ENCODE measurements at regions not wholly inside any gene's neighbourhood (a gene's known extent, or its start where the extent isn't known, plus 50 kb on each side); places are given as distances from the start of the nearest gene placed in this dataset.

GRCh38 chr4:59024257-59024656 is 1914.1 kb upstream of the IGFBP7 start:
- Histone ChIP-seq H3K9me3 (ENCODE audit: control insufficient read depth, low read length) (no peaks in the 10 kb centered on the region), H3K36me3 (ENCODE audit: control insufficient read depth, insufficient read depth, low read length) (no peaks in the 10 kb centered on the region), H3K4me1 (ENCODE audit: control insufficient read depth, insufficient read depth, low read length, poor library complexity, severe bottlenecking) (no peaks in the 10 kb centered on the region), H3K27ac (ENCODE audit: low read depth, low read length, severe bottlenecking) (no peak overlapping the region), H3K4me3 (ENCODE audit: extremely low read depth, insufficient read depth, low read length, poor library complexity, severe bottlenecking) (no peak overlapping the region)

- Histone ChIP-seq H3K4me3 (ENCODE audit: extremely low read depth, insufficient read depth, low read length, poor library complexity, severe bottlenecking) (no peak overlapping the region), H3K4me1 (ENCODE audit: control insufficient read depth, insufficient read depth, low read length, poor library complexity, severe bottlenecking) (no peaks in the 10 kb centered on the region), H3K27ac (ENCODE audit: low read depth, low read length, severe bottlenecking) (no peak overlapping the region), H3K36me3 (ENCODE audit: control insufficient read depth, insufficient read depth, low read length) (no peaks in the 10 kb centered on the region), H3K9me3 (ENCODE audit: control insufficient read depth, low read length) (no peaks in the 10 kb centered on the region)
- 67% methylated on average over 1 of the region's 1 CpG; no CpG with 5 or more reads in 1 of the 2 experiments for WGBS, 2 experiments (ENCODE audit: insufficient coverage in 2 of 2)
Observed at GRCh38 chr4:59037812-59038211, 1927.6 kb upstream of the IGFBP7 start.

- Histone ChIP-seq H3K4me3 (ENCODE audit: extremely low read depth, insufficient read depth, low read length, poor library complexity, severe bottlenecking) (no peak overlapping the region), H3K9me3 (ENCODE audit: control insufficient read depth, low read length) (no peaks in the 10 kb centered on the region), H3K27ac (ENCODE audit: low read depth, low read length, severe bottlenecking) (no peak overlapping the region), H3K36me3 (ENCODE audit: control insufficient read depth, insufficient read depth, low read length) (no peaks in the 10 kb centered on the region), H3K4me1 (ENCODE audit: control insufficient read depth, insufficient read depth, low read length, poor library complexity, severe bottlenecking) (no peaks in the 10 kb centered on the region)
- 80 to 93% methylated on average over 1 to 3 of the region's 6 CpGs for WGBS, 2 experiments (ENCODE audit: insufficient coverage in 2 of 2)
Observed at GRCh38 chr4:59039046-59039445, 1928.9 kb upstream of the IGFBP7 start.

- 83 to 94% methylated on average over 2 of the region's 5 CpGs for WGBS, 2 experiments (ENCODE audit: insufficient coverage in 2 of 2)
- no peak overlapping the region for H3K27ac ChIP-seq (ENCODE audit: low read depth, low read length, severe bottlenecking)
- no peaks in the 10 kb centered on the region for H3K9me3 ChIP-seq (ENCODE audit: control insufficient read depth, low read length)
- H3K36me3 ChIP-seq (ENCODE audit: control insufficient read depth, insufficient read depth, low read length): no peaks in the 10 kb centered on the region
- H3K4me3 ChIP-seq (ENCODE audit: extremely low read depth, insufficient read depth, low read length, poor library complexity, severe bottlenecking): no peak overlapping the region
- H3K4me1 ChIP-seq (ENCODE audit: control insufficient read depth, insufficient read depth, low read length, poor library complexity, severe bottlenecking): no peaks in the 10 kb centered on the region
Observed at GRCh38 chr4:59044286-59044900, 1934.2 kb upstream of the IGFBP7 start.

- H3K9me3 ChIP-seq (ENCODE audit: control insufficient read depth, low read length): no peaks in the 10 kb centered on the region
- no peaks in the 10 kb centered on the region for H3K4me1 ChIP-seq (ENCODE audit: control insufficient read depth, insufficient read depth, low read length, poor library complexity, severe bottlenecking)
- H3K36me3 ChIP-seq (ENCODE audit: control insufficient read depth, insufficient read depth, low read length): no peaks in the 10 kb centered on the region
- no peak overlapping the region for H3K4me3 ChIP-seq (ENCODE audit: extremely low read depth, insufficient read depth, low read length, poor library complexity, severe bottlenecking)
- WGBS, 2 experiments (ENCODE audit: insufficient coverage in 2 of 2): no CpG with 5 or more reads among the region's 1 CpG
- no peak overlapping the region for H3K27ac ChIP-seq (ENCODE audit: low read depth, low read length, severe bottlenecking)
Observed at GRCh38 chr4:59054086-59054485, 1943.9 kb upstream of the IGFBP7 start.

- no peak overlapping the region for H3K4me3 ChIP-seq (ENCODE audit: extremely low read depth, insufficient read depth, low read length, poor library complexity, severe bottlenecking)
- no peaks in the 10 kb centered on the region for H3K9me3 ChIP-seq (ENCODE audit: control insufficient read depth, low read length)
- no peaks in the 10 kb centered on the region for H3K4me1 ChIP-seq (ENCODE audit: control insufficient read depth, insufficient read depth, low read length, poor library complexity, severe bottlenecking)
- no peaks in the 10 kb centered on the region for H3K36me3 ChIP-seq (ENCODE audit: control insufficient read depth, insufficient read depth, low read length)
- no peak overlapping the region for H3K27ac ChIP-seq (ENCODE audit: low read depth, low read length, severe bottlenecking)
- WGBS, 2 experiments (ENCODE audit: insufficient coverage in 2 of 2): no CpG with 5 or more reads among the region's 2 CpGs
Observed at GRCh38 chr4:59057804-59058203, 1947.6 kb upstream of the IGFBP7 start.

GRCh38 chr4:59058543-59058942 is 1948.4 kb upstream of the IGFBP7 start:
- H3K4me1 ChIP-seq (ENCODE audit: control insufficient read depth, insufficient read depth, low read length, poor library complexity, severe bottlenecking): no peaks in the 10 kb centered on the region
- no peak overlapping the region for H3K27ac ChIP-seq (ENCODE audit: low read depth, low read length, severe bottlenecking)
- 51% methylated on average over 2 of the region's 2 CpGs; no CpG with 5 or more reads in 1 of the 2 experiments for WGBS, 2 experiments (ENCODE audit: insufficient coverage in 2 of 2)
- H3K36me3 ChIP-seq (ENCODE audit: control insufficient read depth, insufficient read depth, low read length): no peaks in the 10 kb centered on the region
- H3K4me3 ChIP-seq (ENCODE audit: extremely low read depth, insufficient read depth, low read length, poor library complexity, severe bottlenecking): no peak overlapping the region
- H3K9me3 ChIP-seq (ENCODE audit: control insufficient read depth, low read length): no peaks in the 10 kb centered on the region

GRCh38 chr4:59060002-59060846 is 1950.0 kb upstream of the IGFBP7 start:
- 90 to 93% methylated on average over 5 to 6 of the region's 13 CpGs for WGBS, 2 experiments (ENCODE audit: insufficient coverage in 2 of 2)
- Histone ChIP-seq H3K4me1 (ENCODE audit: control insufficient read depth, insufficient read depth, low read length, poor library complexity, severe bottlenecking) (no peaks in the 10 kb centered on the region), H3K4me3 (ENCODE audit: extremely low read depth, insufficient read depth, low read length, poor library complexity, severe bottlenecking) (no peak overlapping the region)

GRCh38 chr4:59060895-59061294 is 1950.7 kb upstream of the IGFBP7 start:
- Histone ChIP-seq H3K27ac (ENCODE audit: low read depth, low read length, severe bottlenecking) (no peak overlapping the region), H3K9me3 (ENCODE audit: control insufficient read depth, low read length) (no peaks in the 10 kb centered on the region), H3K36me3 (ENCODE audit: control insufficient read depth, insufficient read depth, low read length) (no peaks in the 10 kb centered on the region), H3K4me1 (ENCODE audit: control insufficient read depth, insufficient read depth, low read length, poor library complexity, severe bottlenecking) (no peaks in the 10 kb centered on the region), H3K4me3 (ENCODE audit: extremely low read depth, insufficient read depth, low read length, poor library complexity, severe bottlenecking) (no peak overlapping the region)
- WGBS, 2 experiments (ENCODE audit: insufficient coverage in 2 of 2): 100% methylated on average over 1 of the region's 2 CpGs; no CpG with 5 or more reads in 1 of the 2 experiments

More at GRCh38 chr4:59060002-59060846, 1950.0 kb upstream of the IGFBP7 start:
- no peaks in the 10 kb centered on the region for H3K36me3 ChIP-seq (ENCODE audit: control insufficient read depth, insufficient read depth, low read length)
- no peak overlapping the region for H3K27ac ChIP-seq (ENCODE audit: low read depth, low read length, severe bottlenecking)
- H3K9me3 ChIP-seq (ENCODE audit: control insufficient read depth, low read length): no peaks in the 10 kb centered on the region

GRCh38 chr4:59063015-59063720 is 1953.0 kb upstream of the IGFBP7 start:
- WGBS, 2 experiments (ENCODE audit: insufficient coverage in 2 of 2): no CpG with 5 or more reads among the region's 4 CpGs

More at GRCh38 chr4:59063015-59063720, 1953.0 kb upstream of the IGFBP7 start:
- H3K4me1 ChIP-seq (ENCODE audit: control insufficient read depth, insufficient read depth, low read length, poor library complexity, severe bottlenecking): no peaks in the 10 kb centered on the region
- H3K9me3 ChIP-seq (ENCODE audit: control insufficient read depth, low read length): no peaks in the 10 kb centered on the region
- H3K4me3 ChIP-seq (ENCODE audit: extremely low read depth, insufficient read depth, low read length, poor library complexity, severe bottlenecking): no peak overlapping the region
- H3K36me3 ChIP-seq (ENCODE audit: control insufficient read depth, insufficient read depth, low read length): no peaks in the 10 kb centered on the region
- no peak overlapping the region for H3K27ac ChIP-seq (ENCODE audit: low read depth, low read length, severe bottlenecking)

All from mesodermal cell (in vitro differentiated cells).